ENCODE measurements at regions not wholly inside any gene's neighbourhood (a gene's known extent, or its start where the extent isn't known, plus 50 kb on each side); places are given as distances from the start of the nearest gene placed in this dataset.

DNA sequence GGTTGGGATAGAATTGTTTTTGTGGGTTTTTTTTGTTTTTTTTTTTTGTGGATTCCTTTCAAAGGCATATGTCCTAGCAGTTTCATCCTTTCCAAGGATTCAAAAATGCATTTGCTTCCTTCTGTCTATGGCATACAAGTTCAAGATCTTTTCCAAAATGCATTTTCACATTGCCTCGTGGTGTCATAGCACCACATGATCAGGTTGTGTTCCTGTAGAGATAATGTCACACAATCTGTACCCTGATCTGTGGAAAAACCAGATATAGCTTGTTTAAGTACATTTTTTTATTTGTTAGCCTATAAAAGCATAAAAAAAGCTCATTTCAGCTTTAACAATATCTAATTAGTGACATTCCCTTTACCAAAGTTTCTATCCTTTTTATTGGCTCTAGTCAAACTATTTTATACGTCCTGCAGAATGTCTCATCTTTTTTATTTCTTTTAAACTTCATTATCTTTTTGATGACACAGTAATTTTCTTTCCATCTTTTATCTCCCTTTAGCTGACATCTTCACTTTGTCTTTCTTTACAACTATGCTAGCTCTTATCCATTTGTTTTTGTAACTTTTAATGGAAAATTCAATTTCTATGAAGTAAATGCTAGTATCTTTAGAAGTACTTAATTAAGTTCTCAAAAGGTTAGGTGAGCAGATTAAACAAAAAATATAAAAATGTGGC is 106.0 kb upstream of the NOVA1 start:
- TF ChIP-seq, protein P1, sequence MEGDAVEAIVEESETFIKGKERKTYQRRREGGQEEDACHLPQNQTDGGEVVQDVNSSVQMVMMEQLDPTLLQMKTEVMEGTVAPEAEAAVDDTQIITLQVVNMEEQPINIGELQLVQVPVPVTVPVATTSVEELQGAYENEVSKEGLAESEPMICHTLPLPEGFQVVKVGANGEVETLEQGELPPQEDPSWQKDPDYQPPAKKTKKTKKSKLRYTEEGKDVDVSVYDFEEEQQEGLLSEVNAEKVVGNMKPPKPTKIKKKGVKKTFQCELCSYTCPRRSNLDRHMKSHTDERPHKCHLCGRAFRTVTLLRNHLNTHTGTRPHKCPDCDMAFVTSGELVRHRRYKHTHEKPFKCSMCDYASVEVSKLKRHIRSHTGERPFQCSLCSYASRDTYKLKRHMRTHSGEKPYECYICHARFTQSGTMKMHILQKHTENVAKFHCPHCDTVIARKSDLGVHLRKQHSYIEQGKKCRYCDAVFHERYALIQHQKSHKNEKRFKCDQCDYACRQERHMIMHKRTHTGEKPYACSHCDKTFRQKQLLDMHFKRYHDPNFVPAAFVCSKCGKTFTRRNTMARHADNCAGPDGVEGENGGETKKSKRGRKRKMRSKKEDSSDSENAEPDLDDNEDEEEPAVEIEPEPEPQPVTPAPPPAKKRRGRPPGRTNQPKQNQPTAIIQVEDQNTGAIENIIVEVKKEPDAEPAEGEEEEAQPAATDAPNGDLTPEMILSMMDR (conservative IDR thresholded peaks at IDR 0.05; ENCODE audit: low read depth, low read length), result no peak
- no peak for TF ChIP-seq EZH2 (IDR thresholded peaks at IDR 0.05; ENCODE audit: borderline replicate concordance, low read depth, low read length, poor library complexity, severe bottlenecking)

Measured in A673 (cell line).